Mammary epithelial cell (primary cell): ENCODE measurements at regions not wholly inside any gene's neighbourhood (a gene's known extent, or its start where the extent isn't known, plus 50 kb on each side); places are given as distances from the start of the nearest gene placed in this dataset.

ENCODE experiments used
- CTCF ChIP-seq, 2 donors: IDR thresholded peaks in 1 of 2; conservative IDR thresholded peaks in 1 of 2; 2 replicates each; pipeline ENCODE4 v1.5.1; 2011 to 2012; ENCODE audit warnings: inconsistent platforms in 2 of 2, low read length in 2 of 2, mild to moderate bottlenecking in 2 of 2, control low read depth in 1 of 2, low read depth in 1 of 2; ENCODE audit not compliant: insufficient read depth in 1 of 2; ENCODE audit errors: extremely low read depth in 1 of 2
- EZH2 ChIP-seq: IDR thresholded peaks from 2 replicates; pipeline ENCODE4 v1.6.1; 2012; ENCODE audit warnings: low read length, inconsistent platforms, borderline replicate concordance

DNA sequence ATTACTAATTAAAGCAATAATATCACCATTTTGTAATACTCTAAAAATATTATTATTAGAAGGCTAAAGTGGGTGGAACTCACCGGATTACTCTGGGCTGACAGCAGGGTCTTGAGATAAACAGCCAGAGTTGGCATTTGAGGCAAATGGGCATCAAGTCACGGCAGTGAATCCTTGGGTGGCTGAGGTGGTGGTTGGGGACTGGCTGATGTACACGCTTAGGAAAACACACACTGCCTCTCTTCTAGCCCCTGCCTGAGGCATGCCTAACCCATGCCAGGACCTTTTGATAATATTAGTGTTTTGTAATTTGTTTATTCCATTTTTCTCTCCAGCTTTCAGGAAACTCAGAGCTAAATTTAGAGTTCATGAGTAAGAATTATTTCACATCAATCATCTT is 76.8 kb downstream of the ACKR3 start:
- TF ChIP-seq EZH2 (no peak), CTCF (conservative IDR thresholded peaks at IDR 0.05 in 1 of 2, IDR thresholded peaks at IDR 0.05 in 1 of 2; ENCODE audit: extremely low read depth in 1 of 2, insufficient read depth in 1 of 2, low read depth in 1 of 2, low read length in 2 of 2) (no peak)
